Stimulated activated CD4-positive, alpha-beta T cell treated with anti-CD3 and anti-CD28 coated beads, Interleukin-15, amount 100 ng/mL, for 24 hours (primary cell): ENCODE measurements at regions not wholly inside any gene's neighbourhood (a gene's known extent, or its start where the extent isn't known, plus 50 kb on each side); places are given as distances from the start of the nearest gene placed in this dataset.
A peak's percentile ranks its signal among the peaks of the same experiment; 100 is the strongest.

Experiments
- DNase-seq: peaks from one replicate; pipeline ENCODE4 v3.0.0-alpha.2; 2020

DNA sequence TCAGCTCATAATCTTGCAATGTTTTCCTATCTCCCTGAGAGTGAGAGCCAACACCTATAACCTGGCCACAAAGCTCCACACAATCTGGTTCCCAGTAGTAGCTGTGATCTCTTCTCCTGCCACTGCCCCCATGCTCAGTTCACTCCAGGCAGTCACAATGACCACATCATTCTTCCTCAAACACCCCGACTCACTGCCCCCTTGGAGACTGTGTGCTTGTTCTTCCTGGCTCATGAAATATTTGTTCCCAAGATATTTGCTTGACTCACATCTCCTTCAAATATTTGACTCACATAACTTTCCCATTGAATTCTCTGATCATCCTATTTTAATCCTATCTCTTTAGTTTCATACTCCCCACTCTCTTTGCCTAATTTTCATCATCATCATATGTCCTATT lies 173.7 kb downstream of the AREG start:
- DNase-seq: no peak

DNA sequence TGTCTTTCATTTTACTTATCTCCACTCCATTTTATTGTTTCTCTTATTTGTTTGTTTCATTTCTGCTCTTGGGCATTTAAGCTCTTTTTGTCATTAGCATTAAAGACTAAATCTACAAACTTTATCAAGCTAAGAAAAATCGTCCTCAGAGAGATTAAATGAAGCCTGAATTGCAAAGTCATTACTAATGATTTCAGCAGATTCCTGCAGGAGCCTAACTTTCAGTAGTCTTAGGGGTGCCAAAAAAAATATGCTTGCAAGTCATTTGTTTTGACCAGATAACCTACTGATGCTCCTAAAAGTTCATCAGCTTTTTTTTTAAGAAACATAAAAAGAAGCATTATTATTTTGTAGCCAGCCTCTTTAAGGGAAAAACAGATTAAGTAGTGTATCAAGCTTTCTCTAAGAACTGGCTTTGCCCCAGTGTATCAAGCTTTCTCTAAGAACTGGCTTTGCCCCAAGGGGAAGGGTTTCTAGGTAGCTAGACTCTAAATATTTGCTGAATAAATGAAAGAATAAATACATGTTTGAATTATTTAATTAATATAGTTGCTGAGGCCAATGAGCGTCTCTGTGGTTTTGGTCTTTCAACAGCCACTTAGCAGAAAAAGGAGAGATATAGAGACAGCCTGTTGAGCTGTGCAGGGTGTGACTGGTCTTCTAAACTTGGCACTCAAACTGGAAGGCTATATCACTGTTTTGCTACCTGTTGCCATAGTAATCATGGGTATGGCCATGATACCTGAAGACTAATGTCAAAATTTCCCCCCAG lies 174.2 kb downstream of the BTC start:
- no peak for DNase-seq

DNA sequence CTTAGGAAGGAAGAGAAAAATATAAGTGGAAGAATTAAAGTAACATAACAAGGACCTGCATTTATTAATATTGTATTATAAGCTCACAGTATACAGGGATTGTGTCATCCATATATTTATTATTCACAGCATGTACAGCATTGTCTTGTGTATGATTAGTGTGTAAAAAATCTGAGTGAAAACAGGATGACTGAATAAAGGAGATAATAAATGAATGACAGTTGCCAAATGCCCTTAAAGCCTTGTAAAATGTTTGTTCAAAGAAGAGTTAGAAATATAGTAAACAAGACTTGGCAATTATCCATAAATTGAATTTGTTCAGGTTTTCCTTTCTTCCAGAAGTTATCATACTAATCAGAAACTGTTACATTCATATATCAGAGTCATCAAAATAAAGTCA lies 172.7 kb downstream of the BTC start:
- no peak for DNase-seq

DNA sequence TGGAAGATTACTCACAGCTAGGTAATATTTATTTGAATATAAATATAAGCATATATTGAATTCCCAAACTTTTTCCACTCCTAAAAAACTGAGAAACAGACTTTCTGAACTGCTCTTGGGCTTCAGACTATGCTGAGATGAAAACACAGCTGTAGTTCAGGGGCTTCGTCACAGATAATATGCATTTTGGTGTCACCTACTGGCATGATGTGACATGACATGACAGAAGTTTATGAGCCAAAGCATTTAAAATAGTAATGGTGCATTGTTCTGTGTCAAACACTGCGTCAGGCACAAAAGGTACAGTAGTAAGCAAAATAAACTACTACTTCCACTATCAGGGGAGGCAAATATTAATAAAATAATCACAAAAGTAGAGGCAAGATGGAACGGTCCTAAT lies 171.3 kb downstream of the BTC start:
- DNase-seq: peak; percentile 12

DNA sequence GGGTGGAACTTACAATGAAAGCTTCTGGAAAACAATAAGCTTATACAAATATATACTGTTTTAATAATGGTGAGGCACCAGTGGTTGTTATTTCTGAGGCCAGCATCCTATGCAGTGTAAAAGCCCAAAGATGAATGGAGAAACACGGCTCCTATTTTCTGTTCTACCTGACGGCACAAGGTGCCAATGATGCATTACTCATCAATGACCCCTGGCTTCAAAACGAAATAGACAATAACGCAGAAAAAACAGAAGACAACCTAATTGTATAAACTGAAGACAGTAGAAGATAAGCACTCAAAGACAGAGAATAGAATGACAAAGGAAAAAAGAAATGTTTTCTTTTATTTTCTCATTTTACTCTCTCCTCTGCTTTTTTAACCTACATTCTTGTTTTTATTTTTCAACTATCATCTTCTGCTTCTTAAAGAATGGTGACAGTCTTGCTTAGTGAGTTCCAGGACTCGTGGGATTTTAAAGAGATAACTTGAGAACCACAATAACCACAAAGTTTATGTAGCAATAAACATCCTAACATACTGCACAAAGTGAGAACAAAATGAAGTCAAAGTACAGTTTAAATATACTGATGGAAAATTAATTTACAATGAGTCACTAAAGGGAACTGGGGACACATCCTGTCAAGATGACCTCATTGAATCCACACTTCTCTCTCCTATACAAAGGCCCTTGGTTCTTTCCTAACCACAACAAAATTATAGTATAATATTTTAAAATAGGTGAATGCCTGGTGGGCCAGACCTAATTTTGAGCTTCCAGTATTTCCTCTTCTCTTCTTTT lies 169.8 kb downstream of the BTC start:
- DNase-seq: no peak

DNA sequence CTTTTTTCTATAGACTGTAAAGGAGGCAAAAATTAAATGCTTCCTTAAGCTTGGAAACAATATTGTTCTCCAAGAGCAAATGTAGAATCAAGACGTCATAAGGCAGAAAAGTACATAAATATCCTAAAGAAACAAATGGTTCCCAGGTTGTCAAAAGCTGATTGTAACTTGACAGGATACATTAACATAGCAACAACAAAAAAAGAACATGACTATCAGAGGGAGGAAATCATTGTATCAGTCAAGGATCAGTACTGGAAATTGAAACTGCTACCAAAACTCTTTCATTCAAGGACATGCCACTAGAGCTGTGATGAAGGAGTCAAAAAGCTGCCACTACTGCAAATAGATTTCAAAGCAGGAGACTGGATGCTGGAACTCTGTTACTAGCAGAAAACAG lies 168.3 kb downstream of the BTC start:
- DNase-seq: no peak

DNA sequence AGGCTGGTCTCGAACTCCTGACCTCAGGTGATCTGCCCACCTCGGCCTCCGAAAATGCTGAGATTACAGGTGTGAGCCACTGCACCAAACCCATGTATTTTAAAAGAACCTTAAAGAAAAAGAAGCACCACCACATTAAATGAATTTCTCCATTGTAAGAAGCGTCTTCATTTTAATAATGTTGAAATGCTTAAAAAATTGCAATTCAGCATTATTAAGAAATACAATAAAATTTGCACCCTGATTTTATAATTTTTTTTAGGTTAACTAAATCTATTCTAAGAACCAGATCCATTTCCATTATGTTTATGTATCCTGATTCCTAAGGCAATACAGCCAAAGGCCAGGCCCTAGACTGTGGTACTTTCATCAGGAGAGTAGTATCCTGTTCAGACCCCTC lies 167.2 kb downstream of the BTC start:
- DNase-seq: no peak

DNA sequence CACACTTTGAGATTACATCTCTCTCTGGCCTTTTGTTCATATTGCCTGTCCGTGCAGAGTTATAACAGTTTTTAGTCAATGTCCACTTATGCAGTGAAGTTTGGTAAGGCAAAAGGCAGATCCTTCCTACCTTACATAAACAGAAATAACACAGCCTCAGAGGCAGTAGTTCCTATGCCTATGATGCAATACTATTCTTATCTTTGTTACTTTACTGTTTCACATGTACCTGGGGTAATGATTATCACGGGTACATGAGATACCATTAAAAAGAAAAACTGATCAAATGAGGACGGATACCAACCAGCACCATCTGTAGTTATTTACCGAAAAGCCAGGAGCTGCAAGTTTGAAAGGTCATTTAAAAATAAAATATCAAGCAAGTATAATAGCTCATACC lies 166.8 kb downstream of the BTC start:
- no peak for DNase-seq

DNA sequence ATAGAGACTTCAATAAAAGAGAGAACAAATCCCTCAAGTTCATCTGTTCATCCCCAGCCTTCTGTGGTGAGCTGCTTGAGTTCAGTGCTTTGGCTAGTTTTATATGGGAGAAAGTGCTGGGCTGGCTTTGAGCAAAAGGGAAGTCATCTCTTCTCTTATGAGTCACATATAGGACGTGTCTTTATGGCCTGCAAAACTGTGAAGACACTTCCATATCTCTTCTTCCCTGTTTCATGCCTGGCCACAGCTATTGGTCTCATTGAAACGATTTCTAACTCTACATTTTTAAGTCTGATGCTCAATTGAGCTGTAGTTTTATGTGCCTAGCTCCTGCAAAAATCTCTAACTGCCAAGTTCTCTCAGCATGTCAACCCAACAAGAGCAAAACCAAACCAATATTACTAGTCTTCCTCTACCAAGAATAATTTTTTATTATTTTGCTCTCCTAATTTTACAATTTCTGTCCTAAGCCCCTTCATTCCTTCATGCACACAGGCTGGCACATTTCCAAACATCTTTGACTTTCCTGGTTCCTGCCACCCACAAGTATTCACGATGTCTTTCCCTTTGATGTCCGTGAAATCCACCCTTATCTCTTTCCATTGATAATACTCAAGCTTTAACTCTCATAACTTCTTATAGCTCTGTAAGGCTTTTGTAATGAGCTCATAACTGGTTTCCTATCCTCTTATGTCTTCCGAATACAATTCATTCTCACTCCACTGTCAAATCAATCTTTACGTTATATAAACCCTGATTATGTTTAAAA lies 165.3 kb downstream of the BTC start:
- no peak for DNase-seq

DNA sequence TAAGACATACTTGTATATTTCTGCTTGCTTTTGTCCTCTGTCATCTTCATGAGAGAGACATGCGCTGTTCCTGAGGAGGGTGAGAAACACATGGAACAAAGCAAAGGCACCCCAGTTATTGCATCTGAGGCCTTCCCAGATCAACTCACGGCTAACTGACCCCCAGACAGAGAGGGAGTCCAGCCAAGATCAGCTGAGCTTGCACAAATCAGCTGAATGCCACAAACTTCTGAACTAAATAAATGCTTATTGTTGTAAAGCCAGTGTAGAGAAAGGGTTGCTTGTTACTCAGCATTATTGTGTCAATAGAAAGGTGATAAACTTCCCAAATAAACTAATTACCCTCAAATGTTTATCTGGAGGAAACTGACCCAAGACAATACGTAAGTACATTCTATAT lies 163.8 kb downstream of the BTC start:
- DNase-seq: no peak

DNA sequence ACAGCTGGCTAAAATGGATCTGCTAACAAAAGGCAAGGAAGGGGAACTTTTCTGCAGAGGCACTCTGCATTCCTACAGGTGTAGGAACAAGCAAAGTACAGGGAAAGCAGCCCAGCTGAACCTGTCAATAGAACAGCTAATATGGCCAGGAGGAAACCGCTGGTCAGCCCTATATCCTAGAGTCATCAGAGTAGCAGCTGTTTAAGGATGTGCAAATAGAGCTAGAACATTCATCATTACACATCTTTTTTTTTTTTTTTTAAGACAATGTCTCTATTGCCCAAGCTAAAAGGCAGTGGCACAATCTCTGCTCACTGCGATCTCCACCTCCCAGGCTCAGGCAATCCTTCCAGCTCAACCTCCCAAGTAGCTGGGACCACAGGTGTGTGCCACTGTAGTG lies 163.0 kb downstream of the BTC start:
- DNase-seq: no peak

DNA sequence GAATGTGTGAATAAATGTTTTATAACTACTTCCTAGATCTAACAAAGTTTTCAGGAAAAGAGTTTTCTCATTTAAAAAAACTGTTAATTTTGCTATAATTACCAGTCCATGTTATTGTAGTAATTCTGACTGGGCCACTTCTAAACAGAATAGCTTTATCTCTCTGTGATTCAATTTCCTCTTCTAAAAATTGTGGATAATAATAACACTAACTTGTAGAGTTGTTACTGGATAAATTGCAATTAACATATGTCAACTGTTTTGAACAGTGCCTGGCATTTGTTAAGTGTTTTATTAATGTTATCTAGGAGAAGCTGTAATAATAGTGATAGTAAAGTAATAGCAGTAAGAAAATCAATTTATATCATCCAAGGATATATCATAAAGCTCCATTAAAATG lies 162.3 kb downstream of the BTC start:
- no peak for DNase-seq

DNA sequence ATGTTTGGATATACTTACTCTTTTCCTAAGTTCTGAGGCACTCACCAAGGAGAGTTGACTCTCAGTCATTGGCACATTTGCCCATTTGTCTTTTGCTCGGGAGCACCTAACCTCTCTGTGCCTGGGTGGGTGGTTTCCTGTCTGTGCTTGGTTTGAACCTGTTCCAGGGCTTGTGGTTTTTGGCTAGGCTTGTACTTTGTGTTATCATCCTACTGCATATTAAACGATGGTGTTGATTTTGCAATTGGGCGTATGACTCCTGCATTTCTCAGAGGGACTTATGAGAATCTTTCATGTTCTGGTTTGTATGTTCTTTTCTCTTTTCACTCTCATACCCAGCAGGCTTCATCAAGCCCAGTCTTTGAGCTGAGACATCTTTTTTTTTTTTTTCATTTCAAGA lies 161.7 kb downstream of the BTC start:
- DNase-seq: peak; percentile 54

DNA sequence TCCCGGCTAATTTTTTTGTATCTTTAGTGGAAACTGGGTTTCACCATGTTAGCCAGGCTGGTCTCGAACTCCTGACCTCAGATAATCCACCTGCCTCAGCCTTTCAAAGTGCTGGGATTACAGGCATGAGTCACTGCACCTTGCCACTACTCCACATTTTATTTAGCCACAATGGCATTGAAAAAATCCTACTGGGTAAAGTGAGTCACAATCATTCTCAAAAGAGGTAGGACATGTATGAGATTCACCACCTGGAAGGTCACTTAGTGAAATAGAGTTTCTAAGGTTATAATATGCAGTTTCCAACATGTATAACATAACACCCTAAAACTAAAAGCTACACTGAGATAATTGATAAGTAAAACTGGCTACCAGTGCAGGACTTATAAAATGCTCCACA lies 159.2 kb downstream of the BTC start:
- DNase-seq: no peak

DNA sequence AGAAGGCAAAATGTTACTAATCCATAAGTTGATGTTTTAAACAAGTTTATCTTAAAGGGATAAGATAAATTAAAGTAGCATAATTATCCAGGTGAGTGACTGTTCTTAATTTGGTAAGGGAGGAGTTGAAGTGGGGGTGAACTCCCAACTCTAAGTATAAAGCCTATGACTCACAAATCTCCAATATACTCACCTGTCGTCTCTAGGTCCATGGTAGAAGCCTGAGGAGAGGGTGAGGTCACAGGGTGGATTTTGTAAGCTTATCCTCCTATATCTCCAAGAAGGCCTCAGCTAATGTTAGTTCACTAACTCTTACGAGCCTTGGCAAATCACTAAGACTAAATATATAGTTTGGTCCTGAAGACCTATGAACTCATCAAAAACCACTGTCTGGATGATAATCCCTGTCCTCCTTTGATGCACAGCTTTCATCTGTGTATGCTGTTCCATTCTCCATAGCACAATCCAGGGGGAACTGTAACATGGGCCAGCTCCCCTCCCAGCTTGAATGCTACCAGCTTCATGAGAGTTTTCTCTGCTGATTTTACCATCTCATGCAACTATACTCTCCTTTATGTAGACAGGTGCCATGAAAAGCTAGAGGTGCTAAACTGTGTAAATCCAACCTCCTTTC lies 158.7 kb downstream of the BTC start:
- DNase-seq: no peak

DNA sequence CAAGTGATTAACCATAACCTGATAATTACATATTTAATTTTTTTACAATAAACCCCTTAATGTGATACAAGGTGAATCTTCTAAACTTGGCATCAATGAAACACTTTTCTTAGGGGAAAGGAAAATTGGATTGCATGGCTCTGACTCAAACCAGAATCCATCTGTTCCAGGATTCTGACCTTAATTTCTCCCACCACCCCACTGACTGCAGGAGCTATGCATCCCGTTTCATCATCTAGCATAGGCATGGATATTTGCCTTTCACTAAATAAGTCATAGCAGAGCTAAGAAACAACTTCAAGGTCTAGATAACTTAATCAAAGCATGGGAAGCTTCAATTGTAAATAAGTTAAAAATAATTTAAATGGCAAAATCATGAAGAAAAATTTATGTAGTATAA lies 156.3 kb downstream of the BTC start:
- no peak for DNase-seq

DNA sequence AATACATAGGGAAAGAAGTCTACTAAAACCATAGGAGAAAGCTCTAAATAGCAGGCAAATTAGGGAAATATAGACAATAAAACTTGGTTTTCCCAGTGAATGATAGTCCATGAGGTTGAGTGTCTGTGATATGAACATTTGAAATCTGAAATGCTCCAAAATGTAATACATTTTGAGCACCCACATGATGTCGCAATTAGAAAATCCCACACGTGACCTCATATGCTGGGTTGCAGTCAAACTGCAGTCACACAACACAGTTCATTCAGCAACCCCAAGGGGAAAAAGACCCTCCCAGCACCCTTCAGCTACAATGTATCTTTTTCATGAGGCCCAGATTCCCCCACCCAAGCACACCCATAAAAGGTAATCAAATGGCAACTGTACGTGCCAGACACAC lies 155.6 kb downstream of the BTC start:
- no peak for DNase-seq

DNA sequence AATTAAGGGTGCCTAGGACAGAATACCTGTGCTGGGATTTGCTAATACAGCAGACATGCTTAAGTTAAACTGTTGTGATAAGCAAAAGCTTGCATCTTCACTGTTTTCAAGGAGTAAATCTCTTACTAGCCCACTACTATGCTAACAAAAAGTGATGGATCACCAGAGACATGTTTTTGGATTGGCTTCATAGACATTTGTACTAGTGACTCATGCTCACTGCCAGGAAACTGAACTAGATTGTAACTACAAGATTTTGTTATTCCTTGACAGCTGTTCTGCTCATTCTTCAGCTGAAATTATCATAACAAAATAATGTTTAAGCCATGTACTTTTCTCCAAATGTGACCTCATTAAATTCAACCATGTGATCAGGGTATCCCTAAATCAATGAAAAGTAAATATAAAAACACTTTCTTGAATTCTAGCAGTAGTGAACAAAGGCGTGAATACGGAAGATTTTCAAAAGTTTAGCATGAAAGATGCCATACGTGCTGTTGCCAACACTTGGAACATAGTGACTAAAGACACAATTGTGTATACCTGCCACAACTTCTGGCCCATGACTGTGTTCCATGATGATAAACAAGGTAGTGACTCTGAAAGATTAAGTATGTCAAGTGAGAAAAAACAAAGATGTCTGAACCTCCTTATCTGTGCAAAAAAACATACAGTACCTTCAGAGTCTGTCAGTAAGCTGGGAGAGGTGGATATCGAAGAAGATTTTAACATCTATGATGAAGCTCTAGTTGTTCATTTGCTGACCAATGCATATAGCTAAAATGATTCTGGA lies 154.0 kb downstream of the BTC start:
- no peak for DNase-seq

DNA sequence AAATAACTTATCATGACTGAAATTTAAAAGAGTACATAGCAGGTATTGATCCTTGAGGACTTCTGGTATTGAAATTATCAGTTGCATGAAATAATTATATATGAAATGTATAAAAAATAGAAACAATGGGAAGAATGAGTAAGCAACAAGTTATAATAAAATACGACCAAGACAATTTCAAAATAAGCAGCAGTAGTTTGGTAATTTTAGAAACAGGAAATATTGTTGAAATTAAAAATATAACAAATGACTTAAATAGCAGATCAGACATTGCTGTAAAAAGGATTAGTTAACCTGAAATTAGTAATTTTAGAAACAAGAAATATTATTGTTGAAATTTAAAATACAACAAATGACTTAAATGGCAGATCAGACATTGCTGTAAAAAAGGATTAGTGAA lies 152.3 kb downstream of the BTC start:
- DNase-seq: no peak

DNA sequence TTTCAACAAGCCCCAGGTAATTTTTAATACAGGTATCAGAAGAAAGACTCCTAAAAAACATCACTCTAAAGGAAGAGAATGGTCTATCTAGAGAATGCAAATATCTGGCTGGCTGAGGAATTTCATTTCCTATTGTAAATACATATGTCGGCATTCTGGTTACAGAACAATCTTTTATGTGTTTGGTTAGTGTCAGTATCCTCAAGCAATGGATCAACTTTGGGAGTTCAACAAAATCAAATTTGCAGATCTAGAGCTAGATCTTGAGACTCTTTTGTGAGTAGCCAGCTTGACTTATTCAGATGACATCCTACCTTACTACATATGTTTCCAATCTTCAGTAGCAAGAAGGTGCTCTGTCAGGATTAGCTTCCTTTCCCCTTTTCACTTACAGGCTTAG lies 145.1 kb downstream of the BTC start:
- no peak for DNase-seq

DNA sequence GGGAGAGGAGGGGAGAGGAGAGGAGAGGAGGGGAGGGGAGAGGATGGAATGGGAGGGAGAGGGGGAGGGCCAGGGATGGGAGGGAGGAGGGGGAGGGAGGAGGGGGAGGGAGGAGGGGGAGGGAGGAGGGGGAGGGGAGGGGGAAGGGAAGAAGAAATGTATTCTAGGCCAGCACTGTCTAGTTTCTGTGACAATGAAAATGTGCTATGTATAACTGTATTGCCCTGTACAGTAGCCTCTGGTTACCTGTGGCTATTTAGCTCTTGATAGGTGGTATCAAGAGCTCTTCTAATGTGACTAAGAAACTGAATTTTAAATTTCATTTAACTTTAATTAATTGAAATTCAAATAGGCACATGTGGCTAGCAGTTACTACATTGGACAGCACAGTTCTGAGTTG lies 143.1 kb downstream of the BTC start:
- DNase-seq: no peak
